GM12891 (cell line): ENCODE measurements at regions not wholly inside any gene's neighbourhood (a gene's known extent, or its start where the extent isn't known, plus 50 kb on each side); places are given as distances from the start of the nearest gene placed in this dataset.

Source experiments
- POLR2A ChIP-seq: IDR thresholded peaks from 2 replicates; pipeline ENCODE4 v1.6.1; 2011; ENCODE audit warnings: low read depth, low read length, control low read depth
- POLR2AphosphoS5 ChIP-seq: IDR thresholded peaks from 2 replicates; pipeline ENCODE4 v1.6.1; 2011; ENCODE audit warnings: low read depth, low read length, control low read depth
- TAF1 ChIP-seq: IDR thresholded peaks from 2 replicates; pipeline ENCODE4 v1.6.1; 2011; ENCODE audit warnings: low read depth, low read length, control low read depth

DNA sequence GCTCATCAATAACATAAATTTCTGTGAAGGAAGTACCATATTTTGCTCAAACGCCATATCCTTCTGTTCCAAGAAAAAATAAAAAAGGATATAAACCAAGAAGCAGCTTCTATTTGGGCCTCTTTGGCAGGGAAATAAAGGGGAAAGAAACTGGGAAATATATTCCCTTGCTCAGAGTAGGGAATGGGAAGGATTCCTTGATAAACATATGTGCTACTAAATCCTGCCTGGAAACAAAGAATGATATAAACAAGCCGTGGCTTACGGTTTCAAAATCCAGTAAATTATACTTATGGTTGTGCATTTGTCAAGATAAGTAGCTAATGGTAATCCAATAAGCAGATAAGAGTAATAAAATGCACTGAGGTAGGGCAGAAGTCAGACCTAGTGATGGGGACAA, 481.6 kb downstream of the NTRK2 start:
- TF ChIP-seq POLR2AphosphoS5 = no peak
- TF ChIP-seq POLR2A = no peak
- TF ChIP-seq TAF1 = no peak
